Transverse colon (tissue), 4 donors: ENCODE measurements at regions not wholly inside any gene's neighbourhood (a gene's known extent, or its start where the extent isn't known, plus 50 kb on each side); places are given as distances from the start of the nearest gene placed in this dataset.

ENCODE experiments used
- DNase-seq: peaks from one replicate; pipeline ENCODE4 v3.0.0-alpha.2; 2019
- H3K27ac ChIP-seq, 4 donors: fragments of 200-600 bp; sonication (generic); 2 replicates each; pipeline ENCODE4 v1.5.1; 2016 to 2018; ENCODE audit warnings: inconsistent platforms in 4 of 4
- H3K27me3 ChIP-seq: fragments of 200-600 bp; sonication (generic); 2 replicates; pipeline ENCODE4 v1.5.1; 2017; ENCODE audit warnings: inconsistent platforms
- H3K36me3 ChIP-seq, 4 donors: fragments of 200-600 bp; sonication (generic); 2 replicates each; pipeline ENCODE4 v1.5.1; 2017 to 2019; ENCODE audit warnings: inconsistent platforms in 4 of 4
- H3K4me1 ChIP-seq, 4 donors: fragments of 200-600 bp; sonication (generic); 2 replicates each; pipeline ENCODE4 v1.5.1; 2017 to 2020; ENCODE audit warnings: inconsistent platforms in 4 of 4
- H3K4me3 ChIP-seq, 4 donors: fragments of 200-600 bp; sonication (generic); 1 replicate in 1 of 4; 2 replicates in 3 of 4; pipeline versions ENCODE4 v1.5.1 to v1.6.1; 2017 to 2019; ENCODE audit warnings: inconsistent platforms in 4 of 4
- H3K9me3 ChIP-seq, 2 donors: fragments of 200-600 bp; sonication (generic); 2 replicates each; pipeline ENCODE4 v1.5.1; 2017 to 2019; ENCODE audit warnings: inconsistent platforms in 2 of 2
- CTCF ChIP-seq, 5 experiments: fragments of 200-600 bp in 3 of 5; fragments of 450-650 bp in 2 of 5; sonication (generic) in 3 of 5; IDR thresholded peaks; 1 replicate in 2 of 5; 2 replicates in 3 of 5; pipeline ENCODE4 v1.5.1; 2016 to 2017; ENCODE audit warnings: antibody characterized with exemption in 5 of 5, inconsistent platforms in 3 of 5, mild to moderate bottlenecking in 2 of 5, moderate library complexity in 1 of 5
- EP300 ChIP-seq: sonication (generic); formaldehyde crosslinking; IDR thresholded peaks from one replicate; pipeline ENCODE4 v1.6.1; 2017; ENCODE audit warnings: antibody characterized with exemption, low read depth
- POLR2A ChIP-seq: fragments of 450-650 bp; IDR thresholded peaks from one replicate; pipeline ENCODE4 v1.6.1; 2016; ENCODE audit warnings: antibody characterized with exemption, mild to moderate bottlenecking, moderate library complexity
- POLR2AphosphoS5 ChIP-seq, 3 donors: sonication (generic); formaldehyde crosslinking; IDR thresholded peaks; one replicate each; pipeline ENCODE4 v1.6.1; 2016; ENCODE audit warnings: antibody characterized with exemption in 3 of 3
- WGBS, 2 donors: methylation state at CpG; one replicate each; pipeline ENCODE4 v1.1.5; 2018; ENCODE audit warnings: low coverage in 1 of 2; 5-methylcytosine and 5-hydroxymethylcytosine counted together
- in situ Hi-C, 4 donors: fragments of 200-750 bp; cut with MboI; loops; one replicate each; pipeline versions ENCODE4 v1.15.0 to v1.15.1; 2017; ENCODE audit warnings: low sequenced_read_pairs in 3 of 4, low pct_ligation_motif_present in 1 of 4, low pct_unique_long_range_greater_than_20kb in 1 of 4
- intact Hi-C: fragments of 100-400 bp; cut with DNase I; formaldehyde crosslinking; loops from one replicate; pipeline ENCODE4 v1.15.1; 2023; ENCODE audit warnings: low total_unique reads

GRCh38 chr2:48826986-48827385 lies 71.5 kb upstream of the LHCGR start:
- Histone ChIP-seq H3K4me3 (no peak overlapping the region), H3K36me3 (no peaks in the 10 kb centered on the region), H3K27ac (no peak overlapping the region), H3K9me3 (no peaks in the 10 kb centered on the region), H3K27me3 (no peaks in the 10 kb centered on the region), H3K4me1 (no peaks in the 10 kb centered on the region)
- DNase-seq, result no peak
- in situ Hi-C loops, result no loop called here
- WGBS, 2 donors, result 62% methylated on average over 4 of the region's 4 CpGs; no CpG with 5 or more reads in 1 of the 2 donors
- intact Hi-C loops, result no loop called here
- TF ChIP-seq POLR2AphosphoS5 (IDR thresholded peaks at IDR 0.05), result no peak
- no peak for TF ChIP-seq POLR2A
- no peak for TF ChIP-seq CTCF (IDR thresholded peaks at IDR 0.05)
- no peak for TF ChIP-seq EP300

GRCh38 chr2:48824116-48824515 lies 68.6 kb upstream of the LHCGR start:
- no peaks in the 10 kb centered on the region for H3K4me1 ChIP-seq
- in situ Hi-C loops (no loop called here), intact Hi-C loops (no loop called here)
- H3K27me3 ChIP-seq, result no peaks in the 10 kb centered on the region
- no peaks in the 10 kb centered on the region for H3K36me3 ChIP-seq
- WGBS, 2 donors, result 68% methylated on average over 3 of the region's 3 CpGs; no CpG with 5 or more reads in 1 of the 2 donors
- H3K4me3 ChIP-seq, result no peak overlapping the region
- H3K9me3 ChIP-seq, result no peaks in the 10 kb centered on the region
- no peak for DNase-seq
- no peak overlapping the region for H3K27ac ChIP-seq
- no peak for TF ChIP-seq EP300
- TF ChIP-seq POLR2A, result no peak
- no peak for TF ChIP-seq CTCF (IDR thresholded peaks at IDR 0.05)
- TF ChIP-seq POLR2AphosphoS5 (IDR thresholded peaks at IDR 0.05), result no peak

GRCh38 chr2:48819206-48819735 lies 63.7 kb upstream of the LHCGR start:
- intact Hi-C loops, result no loop called here
- TF ChIP-seq EP300 (no peak), CTCF (IDR thresholded peaks at IDR 0.05) (no peak)
- Histone ChIP-seq H3K4me1 (no peaks in the 10 kb centered on the region), H3K9me3 (no peaks in the 10 kb centered on the region), H3K27me3 (no peaks in the 10 kb centered on the region), H3K4me3 (no peak overlapping the region), H3K36me3 (no peaks in the 10 kb centered on the region), H3K27ac (no peak overlapping the region)
- DNase-seq, result no peak
- 43% methylated on average over 2 of the region's 2 CpGs for WGBS, 2 donors
- in situ Hi-C loops, result no loop called here

GRCh38 chr2:48817355-48817754 lies 61.8 kb upstream of the LHCGR start:
- TF ChIP-seq POLR2A, result no peak
- no peak for DNase-seq
- H3K27me3 ChIP-seq, result no peaks in the 10 kb centered on the region
- in situ Hi-C loops, result no loop called here
- no peak overlapping the region for H3K4me3 ChIP-seq
- 20 to 38% methylated on average over 1 of the region's 1 CpG for WGBS, 2 donors
- H3K27ac ChIP-seq, result no peak overlapping the region
- intact Hi-C loops, result no loop called here
- no peaks in the 10 kb centered on the region for H3K36me3 ChIP-seq
- H3K4me1 ChIP-seq, result no peaks in the 10 kb centered on the region
- H3K9me3 ChIP-seq, result no peaks in the 10 kb centered on the region

- no peak overlapping the region for H3K4me3 ChIP-seq
- H3K27ac ChIP-seq, result no peak overlapping the region
- H3K4me1 ChIP-seq, result no peaks in the 10 kb centered on the region
- 29 to 71% methylated on average over 1 of the region's 1 CpG for WGBS, 2 donors
- in situ Hi-C loops (no loop called here), intact Hi-C loops (no loop called here)
- H3K9me3 ChIP-seq, result no peaks in the 10 kb centered on the region
- DNase-seq, result no peak
- no peak for TF ChIP-seq EP300
- TF ChIP-seq CTCF (IDR thresholded peaks at IDR 0.05), result no peak
- no peak for TF ChIP-seq POLR2A
- no peak for TF ChIP-seq POLR2AphosphoS5 (IDR thresholded peaks at IDR 0.05)
- no peaks in the 10 kb centered on the region for H3K27me3 ChIP-seq
- no peaks in the 10 kb centered on the region for H3K36me3 ChIP-seq
These were observed 56.9 kb upstream of the LHCGR start for GRCh38 chr2:48812416-48812815.
